WTC11 (cell line): ENCODE measurements at regions not wholly inside any gene's neighbourhood (a gene's known extent, or its start where the extent isn't known, plus 50 kb on each side); places are given as distances from the start of the nearest gene placed in this dataset.

ENCODE experiments used
- ATAC-seq: fragments of 200-7000 bp; cut with Tn5 transposase; 2 replicates; pipeline ENCODE4 v1.10.0; 2021; ENCODE audit warnings: mild to moderate bottlenecking, moderate library complexity
- CTCF ChIA-PET: fragments of 300-600 bp; sonication (Branson Sonifier 250); formaldehyde crosslinking; loops from one replicate; lab custom pipeline; 2021; ENCODE audit warnings: antibody characterized with exemption; lab: Charles Lee
- POLR2A ChIA-PET: fragments of 350-600 bp; sonication (Branson Sonifier 250); formaldehyde crosslinking; loops from one replicate; lab custom pipeline; 2021; ENCODE audit warnings: antibody characterized with exemption; lab: Charles Lee
- DNase-seq: peaks from one replicate; pipeline ENCODE4 v3.0.0; 2021; ENCODE audit warnings: low spot score
- H3K27ac Mint-ChIP-seq: 2 replicates; pipeline ENCODE4 v1.8.0; 2021; ENCODE audit warnings: mixed read lengths
- H3K27me3 Mint-ChIP-seq: 2 replicates; pipeline ENCODE4 v1.8.0; 2021; ENCODE audit warnings: low read depth, mild to moderate bottlenecking, moderate library complexity, mixed read lengths
- H3K36me3 Mint-ChIP-seq: 2 replicates; pipeline ENCODE4 v1.8.0; 2021; ENCODE audit warnings: mixed read lengths
- H3K4me1 Mint-ChIP-seq: 2 replicates; pipeline ENCODE4 v1.8.0; 2022; ENCODE audit warnings: mixed read lengths
- H3K4me3 Mint-ChIP-seq: 2 replicates; pipeline ENCODE4 v1.8.0; 2021; ENCODE audit warnings: mild to moderate bottlenecking, moderate library complexity, mixed read lengths
- H3K9me3 Mint-ChIP-seq: 2 replicates; pipeline ENCODE4 v1.8.0; 2021; ENCODE audit warnings: mixed read lengths
- AFF4 ChIP-seq: sonication (generic); formaldehyde crosslinking; IDR thresholded peaks from 2 replicates; pipeline ENCODE4 v1.8.1; 2023; ENCODE audit warnings: mild to moderate bottlenecking, missing genetic modification reagents, borderline replicate concordance
- AR ChIP-seq: fragments of 250-450 bp; sonication (Bioruptor Pico); IDR thresholded peaks from 2 replicates; pipeline ENCODE4 v1.9.0; 2021; ENCODE audit warnings: mild to moderate bottlenecking
- ATF2 ChIP-seq: sonication (generic); formaldehyde crosslinking; IDR thresholded peaks from 2 replicates; pipeline ENCODE4 v1.8.1; 2022; ENCODE audit warnings: low read depth, missing genetic modification reagents, borderline replicate concordance
- CBFB ChIP-seq: sonication (generic); formaldehyde crosslinking; IDR thresholded peaks from 2 replicates; pipeline ENCODE4 v1.8.1; 2022; ENCODE audit warnings: mild to moderate bottlenecking, low read depth, missing genetic modification reagents
- CREB1 ChIP-seq: sonication (generic); formaldehyde crosslinking; IDR thresholded peaks from 2 replicates; pipeline ENCODE4 v1.8.0; 2023; ENCODE audit warnings: mild to moderate bottlenecking, missing genetic modification reagents
- CREM ChIP-seq: sonication (generic); formaldehyde crosslinking; IDR thresholded peaks from 2 replicates; pipeline ENCODE4 v1.8.1; 2022; ENCODE audit warnings: mild to moderate bottlenecking, missing genetic modification reagents, moderate library complexity
- FOXP1 ChIP-seq: sonication (generic); formaldehyde crosslinking; IDR thresholded peaks from 2 replicates; pipeline ENCODE4 v1.8.0; 2022; ENCODE audit warnings: missing genetic modification reagents, mild to moderate bottlenecking, moderate library complexity, borderline replicate concordance
- MXD4 ChIP-seq: fragments of 250-450 bp; sonication (Bioruptor Pico); IDR thresholded peaks from 2 replicates; pipeline ENCODE4 v1.8.0; 2021; ENCODE audit warnings: mild to moderate bottlenecking, moderate library complexity, borderline replicate concordance
- OVOL2 ChIP-seq: fragments of 250-450 bp; sonication (Bioruptor Pico); IDR thresholded peaks from 2 replicates; pipeline ENCODE4 v1.9.0; 2021; ENCODE audit warnings: mild to moderate bottlenecking, borderline replicate concordance
- PRRX2 ChIP-seq: fragments of 250-450 bp; sonication (Bioruptor Pico); IDR thresholded peaks from 2 replicates; pipeline ENCODE4 v1.8.0; 2021; ENCODE audit warnings: mild to moderate bottlenecking
- SOX15 ChIP-seq: fragments of 250-450 bp; sonication (Bioruptor Pico); IDR thresholded peaks from 2 replicates; pipeline ENCODE4 v1.9.0; 2021; ENCODE audit warnings: mild to moderate bottlenecking
- USF1 ChIP-seq: sonication (generic); formaldehyde crosslinking; IDR thresholded peaks from 2 replicates; pipeline ENCODE4 v1.8.0; 2022; ENCODE audit warnings: mild to moderate bottlenecking, missing genetic modification reagents
- ZNF138 ChIP-seq: sonication (generic); formaldehyde crosslinking; conservative IDR thresholded peaks from 2 replicates; pipeline ENCODE4 v1.8.1; 2022; ENCODE audit warnings: mild to moderate bottlenecking, moderate library complexity, missing genetic modification reagents

GRCh38 chr2:38475567-38475881 lies 98.5 kb upstream of the ATL2 start (continued):
- TF ChIP-seq AFF4 (CRISPR knock-in tag) (no peak), ATF2 (no peak)
- TF ChIP-seq, all 79 proteins: peak for 0

- Mint-ChIP-seq H3K4me3 (no peak overlapping the region), H3K27me3 (no peaks in the 10 kb centered on the region; the same call in 1 of the 2 replicates), H3K9me3 (peaks cover 2% of the 10 kb centered on the region), H3K36me3 (peaks cover 2% of the 10 kb centered on the region; the same call in 1 of the 2 replicates), H3K27ac (no peak overlapping the region), H3K4me1 (peaks cover 7% of the 10 kb centered on the region; the same call in 1 of the 2 replicates)
- DNase-seq (no peak), ATAC-seq (no peak)
- TF ChIP-seq CREB1 (CRISPR knock-in tag): no peak
- TF ChIP-seq CREM (CRISPR knock-in tag): no peak
- TF ChIP-seq OVOL2 (CRISPR knock-in tag): no peak
- TF ChIP-seq ZNF138 (CRISPR knock-in tag): no peak
- ChIA-PET POLR2A (interaction anchor here (0.5 kb wide), 1 partner anchor 58 kb away, joined by 4 read pairs; no protein-coding TSS in a partner anchor), CTCF (interaction anchor here (0.8 to 2.0 kb wide), 5 partner anchors 9 to 107 kb away, joined by 3 to 6 read pairs (median 3); no protein-coding TSS in a partner anchor)
Observed at GRCh38 chr2:38474715-38475566, 97.9 kb upstream of the ATL2 start.

GRCh38 chr2:38474021-38474456 lies 97.0 kb upstream of the ATL2 start:
- Mint-ChIP-seq H3K4me1 (peaks cover 5% of the 10 kb centered on the region; the same call in 1 of the 2 replicates), H3K4me3 (no peak overlapping the region), H3K9me3 (no peaks in the 10 kb centered on the region), H3K27me3 (no peaks in the 10 kb centered on the region), H3K27ac (no peak overlapping the region), H3K36me3 (no peaks in the 10 kb centered on the region)
- CTCF ChIA-PET: interaction anchor here (0.6 to 2.0 kb wide), 4 partner anchors 9 to 264 kb away, joined by 3 to 6 read pairs (median 4); no protein-coding TSS in a partner anchor
- POLR2A ChIA-PET: no interaction called here
- DNase-seq (no peak), ATAC-seq (no peak)
- TF ChIP-seq PRRX2 (CRISPR knock-in tag) (no peak), AR (CRISPR knock-in tag) (no peak), MXD4 (no peak), SOX15 (no peak), USF1 (CRISPR knock-in tag) (no peak), CBFB (CRISPR knock-in tag) (no peak), ATF2 (no peak), FOXP1 (CRISPR knock-in tag) (no peak)
